CD14-positive monocyte (primary cell): ENCODE measurements at regions not wholly inside any gene's neighbourhood (a gene's known extent, or its start where the extent isn't known, plus 50 kb on each side); places are given as distances from the start of the nearest gene placed in this dataset.

Experiments used
- DNase-seq, 3 donors: peaks; one replicate each; pipeline ENCODE4 v3.0.0-alpha.2; 2011 to 2022
- H2AFZ ChIP-seq: 2 replicates; pipeline ENCODE4 v1.6.0; 2012; ENCODE audit warnings: mild to moderate bottlenecking, low read depth, low read length, inconsistent platforms; ENCODE audit not compliant: insufficient read depth, poor library complexity, severe bottlenecking
- H3K27ac ChIP-seq, 2 donors: 1 replicate in 1 of 2; 2 replicates in 1 of 2; pipeline ENCODE4 v1.5.1; 2012 to 2013; ENCODE audit warnings: low read length in 2 of 2, control low read depth in 1 of 2, inconsistent platforms in 1 of 2, low read depth in 1 of 2, mild to moderate bottlenecking in 1 of 2
- H3K27me3 ChIP-seq, 2 donors: one replicate each; pipeline versions ENCODE4 v1.6.0 to v1.6.1; 2011 to 2013; ENCODE audit warnings: low read length in 2 of 2; ENCODE audit not compliant: control insufficient read depth in 2 of 2, insufficient read depth in 2 of 2
- H3K36me3 ChIP-seq, 2 donors: replicated peaks in 1 of 2; 1 replicate in 1 of 2; 2 replicates in 1 of 2; pipeline versions ENCODE4 v1.5.1 to v1.6.1; 2012 to 2013; ENCODE audit warnings: low read length in 2 of 2, control low read depth in 1 of 2, inconsistent platforms in 1 of 2, mild to moderate bottlenecking in 1 of 2; ENCODE audit not compliant: insufficient read depth in 2 of 2, control insufficient read depth in 1 of 2
- H3K4me1 ChIP-seq, 2 donors: 1 replicate in 1 of 2; 2 replicates in 1 of 2; pipeline versions ENCODE4 v1.5.1 to v1.6.1; 2012 to 2013; ENCODE audit warnings: low read length in 2 of 2, control low read depth in 1 of 2, inconsistent platforms in 1 of 2, mild to moderate bottlenecking in 1 of 2, moderate library complexity in 1 of 2; ENCODE audit not compliant: insufficient read depth in 2 of 2, control insufficient read depth in 1 of 2
- H3K4me2 ChIP-seq: replicated peaks from 2 replicates; pipeline ENCODE3; 2012; ENCODE audit warnings: low read length, moderate library complexity, mild to moderate bottlenecking; ENCODE audit not compliant: poor library complexity, severe bottlenecking; ENCODE audit errors: extremely low read depth
- H3K4me3 ChIP-seq, 3 experiments: fragments of 200-600 bp in 1 of 3; sonication (generic) in 1 of 3; replicated peaks in 1 of 3; 1 replicate in 2 of 3; 2 replicates in 1 of 3; pipeline ENCODE4 v1.5.1; 2011 to 2013; ENCODE audit warnings: low read length in 3 of 3, mild to moderate bottlenecking in 3 of 3, control low read depth in 2 of 3, low read depth in 2 of 3, inconsistent platforms in 1 of 3, moderate library complexity in 1 of 3
- H3K79me2 ChIP-seq: 2 replicates; pipeline ENCODE4 v1.6.0; 2012; ENCODE audit warnings: mild to moderate bottlenecking, control low read depth, inconsistent platforms, low read length, moderate library complexity; ENCODE audit not compliant: insufficient read depth
- H3K9ac ChIP-seq: 2 replicates; pipeline ENCODE4 v1.6.0; 2017; ENCODE audit warnings: low read length, mild to moderate bottlenecking; ENCODE audit not compliant: insufficient read depth, poor library complexity, severe bottlenecking
- H3K9me3 ChIP-seq, 2 donors: replicated peaks in 1 of 2; 1 replicate in 1 of 2; 2 replicates in 1 of 2; pipeline versions ENCODE4 v1.5.1 to v1.6.1; 2012 to 2013; ENCODE audit warnings: low read length in 2 of 2, control low read depth in 1 of 2; ENCODE audit not compliant: control insufficient read depth in 1 of 2, insufficient read depth in 1 of 2
- H4K20me1 ChIP-seq: 2 replicates; pipeline ENCODE4 v1.6.0; 2012; ENCODE audit warnings: mild to moderate bottlenecking, low read length, control low read depth, moderate library complexity; ENCODE audit not compliant: insufficient read depth
- H3K27ac Mint-ChIP-seq, 7 donors: one replicate each; pipeline ENCODE4 v1.8.0; 2020; ENCODE audit warnings: mild to moderate bottlenecking in 7 of 7, mixed read lengths in 7 of 7, moderate library complexity in 6 of 7, inconsistent platforms in 2 of 7
- H3K27me3 Mint-ChIP-seq, 3 donors: one replicate each; pipeline ENCODE4 v1.8.0; 2021 to 2022; ENCODE audit warnings: low read depth in 3 of 3, mild to moderate bottlenecking in 3 of 3, mixed read lengths in 3 of 3, moderate library complexity in 3 of 3, inconsistent platforms in 1 of 3
- H3K36me3 Mint-ChIP-seq, 2 donors: one replicate each; pipeline ENCODE4 v1.8.0; 2020; ENCODE audit warnings: mixed read lengths in 2 of 2, inconsistent platforms in 1 of 2, mild to moderate bottlenecking in 1 of 2
- H3K4me1 Mint-ChIP-seq: one replicate; pipeline ENCODE4 v1.8.0; 2020; ENCODE audit warnings: mild to moderate bottlenecking, mixed read lengths
- H3K4me3 Mint-ChIP-seq, 2 donors: one replicate each; pipeline ENCODE4 v1.8.0; 2020; ENCODE audit warnings: mild to moderate bottlenecking in 2 of 2, mixed read lengths in 2 of 2, moderate library complexity in 1 of 2
- H3K9me3 Mint-ChIP-seq, 7 donors: one replicate each; pipeline ENCODE4 v1.8.0; 2020 to 2022; ENCODE audit warnings: mixed read lengths in 7 of 7, mild to moderate bottlenecking in 6 of 7, moderate library complexity in 6 of 7, inconsistent platforms in 2 of 7
- CTCF ChIP-seq: fragments of 200-600 bp; IDR thresholded peaks from one replicate; pipeline ENCODE4 v1.8.0; 2022; ENCODE audit warnings: antibody characterized with exemption, mild to moderate bottlenecking
- WGBS: methylation state at CpG from one replicate; pipeline ENCODE4 v1.1.5; 2013; ENCODE audit warnings: missing lambda C conversion rate; ENCODE audit not compliant: insufficient coverage; 5-methylcytosine and 5-hydroxymethylcytosine counted together
- intact Hi-C, 2 donors: fragments of 100-400 bp; cut with micrococcal nuclease; formaldehyde crosslinking; loops; one replicate each; pipeline versions ENCODE4 v1.15.0 to v1.15.1; 2023

GRCh38 chr7:131976411-131976810 lies 420.0 kb upstream of the PODXL start:
- Mint-ChIP-seq H3K27ac (no peak overlapping the region), H3K9me3 (peaks cover 0 to 9% (median 3%) of the 10 kb centered on the region in 7 donors), H3K36me3 (no peaks in the 10 kb centered on the region), H3K4me1 (no peaks in the 10 kb centered on the region), H3K4me3 (no peak overlapping the region), H3K27me3 (peaks cover 0 to 1% (median under 1%) of the 10 kb centered on the region in 3 donors)
- intact Hi-C loops, result no loop called here
- no peak overlapping the region for H3K9ac ChIP-seq
- no peaks in the 10 kb centered on the region for H3K27me3 ChIP-seq
- no peak for DNase-seq
- H2AFZ ChIP-seq, result no peak overlapping the region
- TF ChIP-seq CTCF, result no peak
- WGBS, result no CpG with 5 or more reads among the region's 3 CpGs
- no peak overlapping the region for H3K4me2 ChIP-seq
- H3K36me3 ChIP-seq, result no peaks in the 10 kb centered on the region
- H3K9me3 ChIP-seq, result no peaks in the 10 kb centered on the region
- no peaks in the 10 kb centered on the region for H3K79me2 ChIP-seq
- H3K4me1 ChIP-seq, result no peaks in the 10 kb centered on the region
- H3K27ac ChIP-seq, result no peak overlapping the region
- H3K4me3 ChIP-seq, result no peak overlapping the region
- no peaks in the 10 kb centered on the region for H4K20me1 ChIP-seq

GRCh38 chr7:131974671-131975070 lies 418.2 kb upstream of the PODXL start:
- no peaks in the 10 kb centered on the region for H3K9me3 ChIP-seq
- no peaks in the 10 kb centered on the region for H3K79me2 ChIP-seq
- no peak overlapping the region for H3K27ac Mint-ChIP-seq
- H3K4me1 Mint-ChIP-seq, result no peaks in the 10 kb centered on the region
- H3K27ac ChIP-seq, result no peak overlapping the region
- no peaks in the 10 kb centered on the region for H3K36me3 Mint-ChIP-seq
- H3K9ac ChIP-seq, result no peak overlapping the region
- no peaks in the 10 kb centered on the region for H4K20me1 ChIP-seq
- H3K4me2 ChIP-seq, result no peak overlapping the region
- WGBS, result 20% methylated on average over 1 of the region's 2 CpGs
- no peaks in the 10 kb centered on the region for H3K36me3 ChIP-seq
- no peak overlapping the region for H3K4me3 ChIP-seq
- TF ChIP-seq CTCF, result no peak
- H3K9me3 Mint-ChIP-seq, result peaks cover 0 to 6% (median 2%) of the 10 kb centered on the region in 7 donors
- intact Hi-C loops, result no loop called here
- no peaks in the 10 kb centered on the region for H3K27me3 ChIP-seq
- no peak overlapping the region for H2AFZ ChIP-seq
- no peaks in the 10 kb centered on the region for H3K4me1 ChIP-seq
- no peak overlapping the region for H3K4me3 Mint-ChIP-seq
- DNase-seq, result no peak
- peaks cover 0 to 2% (median 0%) of the 10 kb centered on the region in 3 donors for H3K27me3 Mint-ChIP-seq
